ENCODE measurements at regions not wholly inside any gene's neighbourhood (a gene's known extent, or its start where the extent isn't known, plus 50 kb on each side); places are given as distances from the start of the nearest gene placed in this dataset.

- no peaks in the 10 kb centered on the region for H3K36me3 Mint-ChIP-seq
- no peak for ATAC-seq (ENCODE audit: low read depth in 2 of 2)
These were observed 567.4 kb downstream of the IQCM start for GRCh38 chr4:149248191-149248764.

DNA sequence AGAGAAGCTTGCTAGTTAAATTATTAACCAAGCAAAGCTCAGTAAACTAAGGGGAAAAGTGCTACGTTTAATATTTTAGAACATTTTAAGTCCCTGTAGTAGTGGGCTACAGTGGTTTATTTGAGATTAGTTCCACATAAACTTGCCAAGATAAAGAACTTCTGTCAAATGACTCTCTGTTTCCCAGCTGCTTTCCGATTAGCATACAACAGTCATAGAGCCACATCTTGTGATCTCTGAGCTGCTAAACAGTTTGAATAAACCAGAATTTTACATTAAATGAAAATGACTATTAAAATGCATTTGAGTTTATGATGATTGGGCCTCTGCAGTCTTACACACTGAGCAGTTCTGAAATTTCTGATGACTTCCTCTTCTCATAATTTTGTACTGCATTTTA, 568.5 kb downstream of the IQCM start:
- Mint-ChIP-seq H3K27me3 (no peaks in the 10 kb centered on the region), H3K9me3 (peaks cover 0 to 9% (median 3%) of the 10 kb centered on the region in 7 donors), H3K4me1 (no peaks in the 10 kb centered on the region), H3K4me3 (no peak overlapping the region), H3K27ac (no peak overlapping the region), H3K36me3 (no peaks in the 10 kb centered on the region)
- DNase-seq = no peak
- ATAC-seq (ENCODE audit: low read depth in 2 of 2) = no peak

More at GRCh38 chr4:149248191-149248764, 567.4 kb downstream of the IQCM start:
- no peak for DNase-seq
- H3K4me1 Mint-ChIP-seq = no peaks in the 10 kb centered on the region
- H3K9me3 Mint-ChIP-seq = peaks cover 0 to 9% (median 3%) of the 10 kb centered on the region in 7 donors
- H3K27ac Mint-ChIP-seq = no peak overlapping the region
- H3K4me3 Mint-ChIP-seq = no peak overlapping the region
- H3K27me3 Mint-ChIP-seq = no peaks in the 10 kb centered on the region

DNA sequence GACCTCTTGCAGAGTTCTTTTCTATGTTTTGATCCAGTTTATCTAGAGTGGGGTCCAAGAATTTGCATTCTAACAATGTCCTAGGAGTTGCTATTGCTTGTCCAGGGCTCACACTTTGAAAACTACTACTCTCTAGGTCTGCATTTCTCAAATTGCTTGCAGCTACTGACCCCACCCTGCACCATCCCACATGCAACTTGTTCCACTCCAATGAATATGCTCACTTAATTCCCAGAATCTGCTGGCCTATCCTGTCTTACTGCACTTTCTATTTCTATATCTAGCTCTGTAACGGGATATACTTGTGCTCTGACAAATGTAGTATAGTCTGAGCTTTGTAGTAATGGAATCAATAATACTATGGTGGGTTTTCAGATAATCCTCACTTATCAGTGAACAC, 570.3 kb downstream of the IQCM start:
- DNase-seq = no peak
- peaks cover 0 to 4% (median 0%) of the 10 kb centered on the region in 7 donors for H3K9me3 Mint-ChIP-seq
- H3K36me3 Mint-ChIP-seq = no peaks in the 10 kb centered on the region
- H3K27me3 Mint-ChIP-seq = no peaks in the 10 kb centered on the region
- H3K27ac Mint-ChIP-seq = no peak overlapping the region
- H3K4me3 Mint-ChIP-seq = no peak overlapping the region
- no peak for ATAC-seq (ENCODE audit: low read depth in 2 of 2)
- H3K4me1 Mint-ChIP-seq = no peaks in the 10 kb centered on the region

DNA sequence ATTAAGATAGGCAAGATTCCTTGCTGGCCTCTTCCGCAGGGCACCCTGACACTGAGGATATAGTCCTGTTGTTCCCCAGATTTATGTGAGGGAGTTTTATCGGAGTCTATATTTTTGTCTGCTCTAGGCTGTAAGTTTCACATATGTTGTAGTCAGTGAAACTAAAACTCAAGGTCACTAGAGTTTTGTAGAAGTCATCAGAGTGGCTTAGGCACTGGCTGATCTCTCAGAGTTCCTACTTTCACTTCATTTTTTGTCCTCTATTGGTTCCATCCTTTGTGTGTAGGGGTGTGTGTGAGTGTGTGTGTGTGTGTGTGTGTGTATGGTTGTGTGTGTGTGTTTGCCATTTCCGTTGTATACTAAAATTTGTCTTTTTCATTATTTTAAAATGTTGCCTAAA, 577.5 kb downstream of the IQCM start:
- Mint-ChIP-seq H3K4me1 (no peaks in the 10 kb centered on the region), H3K4me3 (no peak overlapping the region), H3K27ac (no peak overlapping the region), H3K27me3 (no peaks in the 10 kb centered on the region), H3K9me3 (peaks cover 0 to 5% (median 0%) of the 10 kb centered on the region in 7 donors), H3K36me3 (no peaks in the 10 kb centered on the region)
- ATAC-seq (ENCODE audit: low read depth in 2 of 2) (no peak), DNase-seq (no peak)

- Mint-ChIP-seq H3K27me3 (no peaks in the 10 kb centered on the region), H3K36me3 (no peaks in the 10 kb centered on the region), H3K4me3 (no peak overlapping the region), H3K27ac (no peak overlapping the region), H3K9me3 (peaks cover 0 to 5% (median 0%) of the 10 kb centered on the region in 7 donors), H3K4me1 (no peaks in the 10 kb centered on the region)
- ATAC-seq (ENCODE audit: low read depth in 2 of 2) (no peak), DNase-seq (no peak)
These were observed 580.8 kb downstream of the IQCM start for GRCh38 chr4:149234798-149235197.

DNA sequence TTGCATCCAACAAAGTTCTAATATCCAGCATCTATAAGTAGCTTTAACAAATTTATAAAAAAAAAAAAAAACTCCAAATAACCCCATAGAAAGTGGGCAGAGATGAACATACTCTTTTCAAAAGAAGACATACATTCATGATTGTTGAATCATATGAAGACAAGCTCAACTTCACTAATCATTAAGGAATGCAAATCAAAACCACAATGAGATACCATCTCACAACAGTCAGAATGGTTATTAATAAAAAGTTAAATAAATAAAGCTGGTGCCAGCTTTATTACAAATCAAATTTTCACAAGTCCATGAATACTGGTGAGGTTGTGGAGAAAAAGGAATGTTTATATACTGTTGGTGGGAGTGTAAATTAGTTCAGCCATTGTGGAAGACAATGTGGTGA, 592.0 kb downstream of the IQCM start:
- ATAC-seq (ENCODE audit: low read depth in 2 of 2) (no peak), DNase-seq (no peak)
- no peaks in the 10 kb centered on the region for H3K4me1 Mint-ChIP-seq
- H3K36me3 Mint-ChIP-seq = no peaks in the 10 kb centered on the region
- H3K27ac Mint-ChIP-seq = no peak overlapping the region
- H3K27me3 Mint-ChIP-seq = no peaks in the 10 kb centered on the region
- no peak overlapping the region for H3K4me3 Mint-ChIP-seq
- H3K9me3 Mint-ChIP-seq = peaks cover 13 to 47% (median 20%) of the 10 kb centered on the region in 7 donors

DNA sequence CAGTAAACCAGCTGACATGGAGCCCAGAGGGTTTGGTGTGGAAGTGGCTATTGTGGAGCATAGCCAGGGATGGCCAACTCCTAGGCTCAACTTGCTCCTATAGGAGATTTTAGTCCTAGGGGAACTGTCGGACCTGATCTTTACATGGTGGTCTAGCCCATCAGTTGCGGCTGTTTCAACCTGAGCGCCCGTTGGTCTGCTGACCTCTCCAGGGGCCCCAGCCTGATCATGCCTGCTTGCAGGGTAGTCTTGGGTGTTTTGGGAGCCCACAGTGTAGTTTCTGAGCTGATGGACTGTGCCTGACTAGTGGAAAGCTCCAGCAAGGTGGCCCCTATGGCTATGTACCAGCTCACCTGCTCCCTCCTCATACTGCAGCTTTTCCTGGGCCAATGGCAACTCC, 597.0 kb downstream of the IQCM start:
- Mint-ChIP-seq H3K4me3 (no peak overlapping the region), H3K9me3 (peaks cover 11 to 47% (median 18%) of the 10 kb centered on the region in 7 donors), H3K27ac (no peak overlapping the region), H3K36me3 (no peaks in the 10 kb centered on the region), H3K27me3 (no peaks in the 10 kb centered on the region), H3K4me1 (no peaks in the 10 kb centered on the region)
- ATAC-seq (ENCODE audit: low read depth in 2 of 2) (no peak), DNase-seq (no peak)

DNA sequence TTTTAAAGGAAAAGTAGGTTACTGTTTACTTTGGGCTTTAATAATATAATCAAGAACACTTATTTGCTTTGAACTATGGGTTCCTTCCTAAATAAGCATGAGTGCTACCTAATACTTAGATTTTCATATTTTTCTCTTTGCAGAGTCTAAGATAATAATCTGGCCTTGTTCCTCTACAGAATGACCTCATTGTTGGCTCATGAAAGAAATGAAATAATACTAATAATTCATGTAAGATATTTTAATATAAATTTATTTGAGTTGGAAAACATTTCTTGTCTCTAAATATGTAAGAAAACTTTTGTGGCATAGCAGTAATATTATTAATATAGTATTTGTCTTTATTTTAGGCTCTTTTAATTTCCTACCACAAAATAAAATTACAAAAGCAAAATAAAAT, 601.3 kb downstream of the IQCM start:
- DNase-seq (no peak), ATAC-seq (ENCODE audit: low read depth in 2 of 2) (no peak)
- peaks cover 0 to 7% (median 4%) of the 10 kb centered on the region in 7 donors for H3K9me3 Mint-ChIP-seq
- H3K4me3 Mint-ChIP-seq = no peak overlapping the region
- H3K4me1 Mint-ChIP-seq = no peaks in the 10 kb centered on the region
- H3K27ac Mint-ChIP-seq = no peak overlapping the region
- H3K36me3 Mint-ChIP-seq = no peaks in the 10 kb centered on the region
- no peaks in the 10 kb centered on the region for H3K27me3 Mint-ChIP-seq

DNA sequence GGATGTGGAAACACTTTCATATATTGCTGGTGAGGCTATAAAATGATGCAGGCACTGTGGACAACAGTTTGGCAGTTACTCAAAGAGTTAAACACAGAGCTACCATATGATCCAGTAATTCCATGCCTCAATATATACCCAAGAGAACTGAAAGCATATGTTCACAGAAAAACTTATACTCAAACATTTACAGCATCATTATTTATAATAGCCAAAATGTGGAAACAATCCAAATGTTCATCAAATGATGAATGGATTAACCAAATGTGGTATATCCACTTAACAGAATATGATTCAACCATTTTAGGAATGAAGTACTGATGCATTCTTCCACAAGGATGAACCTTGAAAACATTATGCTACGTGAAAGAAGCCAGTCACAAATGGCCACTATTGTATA, 603.8 kb downstream of the IQCM start:
- peaks cover 0 to 1% (median 0%) of the 10 kb centered on the region in 7 donors for H3K9me3 Mint-ChIP-seq
- no peaks in the 10 kb centered on the region for H3K36me3 Mint-ChIP-seq
- no peaks in the 10 kb centered on the region for H3K4me1 Mint-ChIP-seq
- DNase-seq (no peak), ATAC-seq (ENCODE audit: low read depth in 2 of 2) (no peak)
- H3K4me3 Mint-ChIP-seq = no peak overlapping the region
- H3K27me3 Mint-ChIP-seq = peaks cover 0 to 8% (median 0%) of the 10 kb centered on the region in 3 donors
- no peak overlapping the region for H3K27ac Mint-ChIP-seq

DNA sequence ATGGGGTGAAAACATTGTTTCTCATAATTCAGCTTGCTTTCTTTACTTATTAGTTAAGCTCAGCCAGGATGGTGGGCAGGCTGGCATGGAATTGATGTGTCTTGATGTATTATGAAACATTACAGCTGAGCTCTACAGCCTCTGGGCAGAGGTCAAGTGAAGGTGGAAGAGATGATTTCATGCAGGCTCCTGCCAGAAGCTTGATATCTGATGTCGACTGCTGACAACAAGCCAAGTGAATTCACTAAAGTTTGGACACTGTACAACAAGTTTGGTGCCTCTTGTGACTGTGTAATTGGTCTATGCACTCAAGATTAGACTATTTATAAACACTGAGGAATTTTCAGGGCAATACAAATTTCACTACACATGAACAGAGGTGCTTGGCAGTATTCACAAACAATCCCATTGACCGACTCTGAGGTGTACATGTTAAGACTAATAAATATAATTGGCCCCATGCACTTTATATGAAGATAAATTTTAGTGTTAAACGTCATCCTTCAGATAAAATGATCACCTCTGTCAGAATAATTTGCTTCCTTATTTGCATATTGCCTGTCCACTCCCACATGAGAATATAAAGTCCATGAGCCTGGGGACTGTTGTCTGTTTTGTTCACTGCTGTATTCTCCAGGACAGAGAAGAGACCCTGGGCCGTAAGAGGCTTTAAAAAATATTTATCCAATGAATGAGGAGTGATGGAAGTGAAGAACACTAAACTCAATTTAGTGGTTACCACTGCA, 612.2 kb downstream of the IQCM start:
- H3K9me3 Mint-ChIP-seq = peaks cover 0 to 2% (median 0%) of the 10 kb centered on the region in 7 donors

DNA sequence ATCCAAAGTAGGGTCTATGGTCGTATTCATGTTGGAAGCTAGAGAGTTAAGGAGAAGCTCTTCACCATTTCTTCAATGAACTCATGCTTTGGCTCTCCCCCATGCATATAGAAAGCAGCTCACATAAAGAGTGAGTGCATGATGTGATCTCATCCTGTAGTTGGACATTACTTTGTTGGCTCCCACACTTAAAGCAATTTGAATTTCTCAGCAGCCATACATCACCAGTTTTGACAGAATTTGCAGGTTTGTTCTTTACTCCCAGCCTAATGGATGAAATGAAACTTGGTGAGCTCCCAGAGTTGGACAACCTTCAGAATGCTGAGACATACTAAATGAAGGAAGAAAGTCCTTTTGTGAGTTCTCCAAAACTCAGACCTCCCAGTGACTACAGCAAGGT, 613.5 kb downstream of the IQCM start:
- peaks cover 0 to 2% (median 0%) of the 10 kb centered on the region in 7 donors for H3K9me3 Mint-ChIP-seq
- H3K27me3 Mint-ChIP-seq = no peaks in the 10 kb centered on the region
- no peaks in the 10 kb centered on the region for H3K36me3 Mint-ChIP-seq
- no peak overlapping the region for H3K27ac Mint-ChIP-seq
- no peaks in the 10 kb centered on the region for H3K4me1 Mint-ChIP-seq
- DNase-seq (no peak), ATAC-seq (ENCODE audit: low read depth in 2 of 2) (no peak)
- H3K4me3 Mint-ChIP-seq = no peak overlapping the region

More for the DNA sequence above, 612.2 kb downstream of the IQCM start:
- Mint-ChIP-seq H3K4me1 (no peaks in the 10 kb centered on the region), H3K4me3 (no peak overlapping the region), H3K27ac (peak overlapping the region in 1 of 6 donors; percentile 47), H3K27me3 (peaks cover 0 to 6% (median 0%) of the 10 kb centered on the region in 3 donors), H3K36me3 (no peaks in the 10 kb centered on the region)
- no peak for DNase-seq
- ATAC-seq (ENCODE audit: low read depth in 2 of 2) = no peak

DNA sequence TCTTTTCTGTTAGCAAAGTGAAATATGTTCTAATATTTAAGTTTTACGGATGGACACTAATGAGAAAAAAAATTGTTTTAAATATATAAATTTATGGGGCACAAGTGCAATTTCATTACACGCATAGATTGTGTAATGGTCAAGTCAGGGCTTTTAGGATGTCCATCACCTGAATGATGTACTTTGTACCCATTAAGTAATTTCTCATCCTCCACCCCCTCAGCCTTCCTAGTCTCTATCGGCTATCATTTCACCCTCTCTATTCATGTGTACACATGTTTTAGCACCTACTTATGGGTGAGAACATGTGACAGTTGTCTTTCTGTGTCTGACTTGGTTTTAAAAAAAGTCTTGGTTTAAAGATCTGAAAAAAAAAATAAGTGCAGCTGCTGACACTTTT, 616.0 kb downstream of the IQCM start:
- H3K27me3 Mint-ChIP-seq = no peaks in the 10 kb centered on the region
- DNase-seq = no peak
- no peaks in the 10 kb centered on the region for H3K36me3 Mint-ChIP-seq
- no peaks in the 10 kb centered on the region for H3K4me1 Mint-ChIP-seq
- H3K9me3 Mint-ChIP-seq = no peaks in the 10 kb centered on the region
- no peak overlapping the region for H3K4me3 Mint-ChIP-seq
- ATAC-seq (ENCODE audit: low read depth in 2 of 2) = no peak
- H3K27ac Mint-ChIP-seq = no peak overlapping the region

- Mint-ChIP-seq H3K36me3 (no peaks in the 10 kb centered on the region), H3K4me1 (no peaks in the 10 kb centered on the region), H3K4me3 (no peak overlapping the region), H3K9me3 (no peaks in the 10 kb centered on the region), H3K27me3 (peaks cover 0 to 5% (median 0%) of the 10 kb centered on the region in 3 donors), H3K27ac (no peak overlapping the region)
- ATAC-seq (ENCODE audit: low read depth in 2 of 2) (no peak), DNase-seq (no peak)
These were observed 621.6 kb downstream of the IQCM start for GRCh38 chr4:149194061-149194460.

GRCh38 chr4:149187726-149188125, 627.9 kb downstream of the IQCM start:
- no peaks in the 10 kb centered on the region for H3K36me3 Mint-ChIP-seq
- no peaks in the 10 kb centered on the region for H3K4me1 Mint-ChIP-seq
- DNase-seq = no peak
- H3K4me3 Mint-ChIP-seq = no peak overlapping the region
- peaks cover 0 to 4% (median 0%) of the 10 kb centered on the region in 7 donors for H3K9me3 Mint-ChIP-seq
- no peak for ATAC-seq (ENCODE audit: low read depth in 2 of 2)
- H3K27ac Mint-ChIP-seq = peak overlapping the region in 1 of 6 donors; percentile 66
- H3K27me3 Mint-ChIP-seq = peaks cover 0 to 5% (median 0%) of the 10 kb centered on the region in 3 donors

Measured in naive B cell (primary cell).